HG03108 (cell line): ENCODE measurements at regions not wholly inside any gene's neighbourhood (a gene's known extent, or its start where the extent isn't known, plus 50 kb on each side); places are given as distances from the start of the nearest gene placed in this dataset.
A peak's percentile ranks its signal among the peaks of the same experiment; 100 is the strongest.
"Not testable (repeated sequence)": the region's sequence is repeated elsewhere in the genome, so short reads cannot be mapped to it uniquely, and the experiment has no call there.

Source experiments
- ATAC-seq: cut with Tn5 transposase; IDR thresholded peaks from one replicate; pipeline ENCODE4 v1.9.1; 2021; ENCODE audit warnings: moderate library complexity; ENCODE audit not compliant: unreplicated experiment

DNA sequence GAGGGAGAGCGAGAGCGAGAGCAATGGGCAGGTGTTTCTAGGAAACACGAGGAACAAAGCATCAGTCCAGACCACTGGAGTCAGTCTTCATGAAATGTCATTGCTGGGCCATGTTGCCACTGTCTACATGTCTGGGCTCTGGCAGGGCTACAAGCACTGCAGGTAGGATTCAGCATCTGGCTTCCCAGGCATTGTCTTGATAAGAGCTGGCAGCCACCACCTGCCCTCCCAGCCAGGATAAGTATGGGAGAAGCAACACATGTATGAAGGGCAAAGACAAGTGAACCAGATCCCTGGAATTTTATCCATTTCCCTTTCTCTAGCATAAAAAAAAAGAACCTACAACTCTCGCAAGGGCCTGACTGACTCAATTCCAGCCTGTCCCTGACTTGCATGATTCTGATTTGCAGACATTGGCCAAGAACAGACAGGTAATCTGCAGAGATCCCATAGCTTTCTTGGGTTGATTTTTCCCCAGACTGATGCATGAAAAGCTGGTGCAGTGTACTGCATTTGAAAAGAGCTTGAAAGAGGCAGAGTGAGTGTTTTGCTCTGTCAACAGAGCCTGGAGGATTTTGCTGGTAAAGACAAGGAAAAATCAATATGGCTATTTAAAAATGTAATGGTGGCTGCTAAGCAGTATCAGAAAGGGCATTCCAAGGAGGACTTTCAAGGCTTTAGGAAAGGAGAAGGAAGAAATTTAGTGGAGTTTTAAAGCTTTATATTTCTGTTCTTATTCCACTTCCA lies 157.2 kb upstream of the MYRIP start:
- no peak for ATAC-seq

DNA sequence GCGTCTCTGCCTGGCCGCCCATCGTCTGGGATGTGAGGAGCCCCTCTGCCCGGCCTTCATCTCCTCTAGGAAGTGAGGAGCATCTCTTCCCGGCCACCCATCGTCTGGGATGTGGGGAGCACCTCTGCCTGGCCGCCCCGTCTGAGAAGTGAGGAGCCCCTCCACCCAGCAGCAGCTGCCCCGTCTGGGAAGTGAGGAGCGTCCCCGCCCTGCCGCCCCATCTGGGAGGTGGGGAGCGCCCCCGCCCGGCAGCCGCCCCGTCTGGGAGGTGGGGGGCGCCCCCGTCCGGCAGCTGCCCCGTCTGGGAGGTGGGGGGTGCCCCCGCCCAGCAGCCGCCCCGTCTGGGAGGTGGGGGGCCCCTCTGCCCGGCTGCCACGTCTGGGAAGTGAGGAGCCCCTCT lies 153.7 kb upstream of the MYRIP start:
- ATAC-seq: not testable (repeated sequence)

DNA sequence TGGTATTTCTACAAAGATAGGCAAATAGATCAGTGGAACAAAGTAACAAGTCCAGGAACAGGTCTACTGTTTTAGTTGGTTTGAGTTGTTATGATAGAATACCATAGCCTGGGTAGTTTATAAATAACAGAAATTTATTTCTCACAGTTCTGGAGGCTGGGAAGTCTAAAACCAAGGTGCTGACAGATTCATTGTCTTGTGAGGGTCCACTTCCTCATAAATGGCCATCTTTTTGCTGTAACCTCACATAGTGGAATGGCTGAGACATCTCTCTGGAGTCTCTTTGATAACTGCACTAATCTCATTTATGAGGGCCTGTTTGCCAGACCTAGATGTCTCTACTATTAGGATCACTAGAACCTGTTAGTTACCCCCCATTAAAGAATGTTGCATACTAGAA lies 152.3 kb upstream of the MYRIP start:
- ATAC-seq: no peak

DNA sequence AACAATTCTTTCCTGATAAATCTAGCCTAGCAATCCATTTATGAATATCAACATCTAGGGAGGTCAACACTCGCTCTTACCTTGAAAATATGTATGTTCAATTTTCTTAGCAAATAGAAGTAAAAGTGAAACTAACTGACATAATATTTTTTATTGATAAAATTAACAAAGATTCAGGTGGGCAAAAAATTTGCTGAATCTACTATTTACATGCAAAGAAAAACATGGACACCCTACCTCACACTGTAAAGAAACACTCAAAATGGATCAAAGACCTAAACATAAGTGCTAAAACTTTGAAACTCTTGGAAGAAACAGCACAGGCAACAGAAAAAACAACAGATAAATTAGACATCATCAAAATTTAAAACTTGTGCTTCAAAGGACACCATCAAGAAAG lies 151.6 kb upstream of the MYRIP start:
- no peak for ATAC-seq

DNA sequence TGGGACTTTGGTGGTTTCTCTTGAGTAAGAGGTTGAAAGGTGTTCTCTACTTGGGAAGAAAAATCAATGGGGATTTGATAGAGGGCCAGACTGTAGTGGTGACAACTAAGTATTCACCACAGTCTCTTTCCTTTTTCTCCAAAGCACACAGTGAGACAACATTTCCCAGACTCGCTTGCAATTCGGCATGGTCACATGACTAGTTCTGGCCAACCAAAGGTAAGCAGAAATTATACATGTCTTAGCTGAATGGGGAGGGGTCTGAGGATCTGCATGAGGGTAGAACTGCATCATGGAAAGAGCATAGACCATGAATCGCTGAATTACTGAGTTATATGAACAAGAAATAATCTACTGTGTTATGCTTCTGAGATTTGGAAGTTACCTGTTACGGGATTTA lies 144.5 kb upstream of the MYRIP start:
- ATAC-seq: no peak

DNA sequence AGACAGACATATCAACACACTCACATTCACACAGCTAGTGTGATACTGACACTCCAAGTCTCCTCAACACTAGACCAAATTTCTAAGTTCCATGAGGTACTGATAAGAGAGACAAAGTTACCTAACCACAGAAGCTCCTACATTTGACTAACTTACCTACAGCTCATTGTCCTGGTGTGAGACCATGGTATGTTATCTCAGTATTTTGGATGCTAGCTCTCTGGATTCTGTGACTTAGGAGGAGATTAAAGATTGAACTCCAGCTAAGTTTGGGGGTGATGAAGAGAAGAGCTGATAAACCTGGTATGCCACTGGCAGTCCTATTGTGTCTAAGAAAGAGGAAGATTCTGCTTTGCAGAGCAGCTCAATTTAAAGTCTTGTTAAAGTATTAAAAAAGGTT lies 144.0 kb upstream of the MYRIP start:
- ATAC-seq: no peak

DNA sequence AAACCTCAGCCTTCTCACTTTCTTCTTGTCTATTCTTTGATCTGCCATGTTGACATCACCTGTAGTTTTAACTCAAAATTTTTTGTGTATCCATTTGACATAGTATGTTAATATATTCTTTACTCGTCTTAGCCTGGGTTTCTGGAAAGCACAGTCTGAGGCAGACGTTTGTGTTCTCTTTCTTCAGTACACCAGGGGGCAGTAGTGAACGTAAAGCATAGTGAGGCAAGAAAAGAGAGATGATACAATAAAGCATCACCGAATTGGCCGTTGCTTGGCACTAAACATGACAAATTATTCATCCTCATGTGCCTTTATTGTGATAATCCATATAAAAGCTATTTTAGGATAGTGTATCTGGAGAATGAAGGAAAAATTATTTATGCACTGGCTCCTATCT lies 141.0 kb upstream of the MYRIP start:
- no peak for ATAC-seq

DNA sequence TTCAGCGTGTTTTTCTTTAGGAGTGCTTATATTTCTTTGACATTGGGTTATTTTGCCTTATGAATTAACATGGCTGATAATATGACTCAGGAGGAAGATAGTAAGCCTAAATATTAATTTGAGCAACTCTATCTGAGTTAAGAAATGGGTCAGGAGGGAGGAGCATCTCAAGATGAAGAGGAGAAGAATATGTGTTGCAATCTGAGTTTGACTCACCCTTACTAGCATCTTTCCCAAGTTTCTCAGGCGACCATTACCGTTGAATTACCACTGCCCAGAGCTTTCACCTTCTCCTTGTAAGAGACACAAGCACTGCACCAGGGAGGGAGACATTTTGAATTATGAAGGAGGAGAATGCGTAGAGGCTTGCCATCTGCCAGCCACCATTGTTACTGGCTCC lies 138.3 kb upstream of the MYRIP start:
- ATAC-seq: no peak

DNA sequence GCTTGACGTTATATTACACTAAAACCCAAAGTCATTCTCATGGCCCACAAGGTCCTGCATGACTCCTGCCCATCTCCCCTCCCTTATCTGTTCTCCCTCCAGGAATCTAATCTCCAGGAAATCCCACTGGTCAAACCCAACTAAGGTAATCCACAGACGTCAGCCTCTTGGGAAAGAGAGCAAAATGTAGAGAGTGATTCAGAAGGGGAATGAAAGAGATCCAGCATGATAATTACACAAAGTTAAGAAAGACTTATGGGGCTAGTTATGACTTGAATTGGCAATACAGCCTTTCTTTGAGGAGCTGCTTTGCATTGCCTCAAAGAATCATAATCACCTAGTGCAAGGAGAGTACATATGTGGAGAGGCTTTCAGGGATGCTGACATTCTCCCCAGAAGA lies 137.8 kb upstream of the MYRIP start:
- ATAC-seq: no peak

DNA sequence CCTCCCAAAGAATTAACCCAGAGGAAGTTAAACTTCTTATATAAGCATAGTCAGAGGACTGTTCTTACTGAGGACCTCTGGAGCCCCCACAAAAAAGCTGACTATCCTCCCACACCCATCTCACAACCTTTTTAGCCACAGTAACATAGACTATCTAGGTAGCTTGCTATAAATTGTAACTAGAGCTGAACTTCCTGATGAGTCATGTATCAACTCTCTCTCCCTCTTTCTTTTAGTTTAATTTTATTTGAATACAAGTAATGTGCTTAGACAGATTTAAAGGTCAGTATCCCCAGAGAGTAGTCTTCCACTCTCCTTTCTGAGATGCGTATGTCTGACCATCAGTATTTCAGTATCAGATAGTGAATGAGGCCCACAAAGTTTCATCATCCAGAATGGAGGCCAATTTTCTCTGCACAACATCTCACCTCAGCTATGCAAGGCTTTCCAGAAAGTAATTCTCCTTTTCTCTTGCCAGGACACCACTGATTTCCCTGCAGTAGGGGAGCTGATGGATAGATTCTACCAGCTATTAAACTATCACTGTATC lies 104.0 kb upstream of the MYRIP start:
- ATAC-seq: no peak

DNA sequence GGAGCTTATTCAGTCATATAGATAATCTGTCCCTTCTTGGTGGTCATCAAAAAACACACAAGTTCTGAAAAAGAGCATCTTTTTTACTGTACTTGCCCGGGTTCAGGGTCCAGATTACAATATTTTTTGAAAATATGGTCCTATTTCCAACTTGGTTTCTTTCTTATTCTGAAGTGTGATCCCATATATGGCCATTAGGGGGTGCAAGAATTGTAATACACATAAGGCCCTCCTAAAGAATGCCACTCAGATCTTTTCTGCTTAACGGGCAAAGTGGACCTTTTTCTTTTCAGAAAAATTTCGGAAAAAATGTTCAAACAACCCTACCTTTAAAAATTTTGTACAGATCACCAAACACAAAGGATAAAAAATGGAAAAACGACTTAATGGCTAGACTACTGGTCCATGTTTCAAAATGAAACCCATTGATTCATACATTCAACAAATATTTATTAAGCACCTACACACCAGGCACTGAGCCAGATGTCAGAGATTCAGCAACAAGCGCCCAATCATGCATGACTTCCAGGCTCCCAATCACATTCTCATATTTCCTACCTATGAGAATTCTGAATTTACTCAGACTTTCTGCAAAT lies 102.0 kb upstream of the MYRIP start:
- ATAC-seq: peak; percentile 58

DNA sequence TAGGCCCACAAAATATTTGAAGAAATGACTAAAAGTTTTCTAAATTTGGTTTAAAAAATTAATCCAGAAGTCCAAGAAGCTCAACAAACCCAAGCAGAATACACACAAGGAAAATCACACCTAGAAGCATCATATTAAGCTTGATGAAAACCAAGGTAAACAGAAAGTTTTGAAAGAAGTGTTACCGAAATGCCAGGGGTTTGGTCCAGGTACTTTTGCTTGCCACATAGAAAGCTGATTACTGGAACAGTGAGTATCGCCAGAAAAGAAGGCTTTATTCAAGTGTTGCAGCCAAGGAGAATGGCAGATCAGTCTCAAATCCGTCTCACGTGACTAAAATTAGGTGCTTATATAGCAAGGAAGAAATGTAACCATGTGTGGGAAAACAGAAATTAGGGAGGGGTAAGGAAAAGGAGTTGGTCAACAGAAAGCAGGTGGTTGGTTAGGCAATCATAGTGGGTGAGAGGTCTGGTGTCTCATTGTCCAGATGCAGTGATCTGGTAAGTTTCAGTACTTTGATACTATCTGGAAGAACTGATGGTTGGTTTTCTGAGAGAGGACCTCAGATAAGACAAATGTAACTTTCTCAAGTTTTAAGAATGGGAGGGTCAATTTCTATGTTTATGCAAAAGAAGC lies 96.9 kb upstream of the MYRIP start:
- ATAC-seq: no peak

DNA sequence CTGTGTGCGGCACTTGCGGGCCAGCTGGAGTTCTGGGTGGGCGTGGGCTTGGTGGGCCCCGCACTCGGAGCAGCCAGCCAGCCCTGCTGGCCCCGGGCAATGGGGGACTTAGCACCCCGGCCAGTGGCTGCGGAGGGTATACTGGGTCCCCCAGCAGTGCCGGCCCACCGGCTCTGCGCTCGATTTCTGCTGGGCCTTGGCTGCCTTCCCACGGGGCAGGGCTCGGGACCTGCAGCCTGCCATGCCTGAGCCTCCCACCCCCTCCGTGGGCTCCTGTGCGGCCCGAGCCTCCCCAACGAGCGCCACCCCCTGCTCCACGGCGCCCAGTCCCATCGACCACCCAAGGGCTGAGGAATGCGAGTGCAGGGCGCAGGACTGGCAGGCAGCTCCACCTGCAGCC lies 96.1 kb upstream of the MYRIP start:
- ATAC-seq: not testable (repeated sequence)

DNA sequence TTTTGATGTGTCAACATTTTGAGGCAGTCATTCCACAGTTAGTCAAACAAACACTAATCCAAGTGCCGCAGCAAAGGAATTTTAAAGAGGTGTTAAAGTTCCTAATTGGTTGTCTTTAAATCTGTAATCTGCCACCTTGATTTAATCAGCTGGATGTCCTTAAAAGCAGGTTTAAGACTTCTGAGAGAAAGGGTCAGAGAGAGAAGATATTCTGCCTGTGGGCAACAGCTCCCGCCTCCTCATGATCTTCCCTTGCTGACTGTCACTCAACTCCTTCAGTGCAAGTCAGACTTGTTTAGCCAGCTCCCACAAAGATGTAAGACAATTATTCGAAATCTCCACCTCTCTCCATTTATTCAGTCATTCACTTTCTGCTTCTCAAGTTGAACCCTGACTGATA lies 92.6 kb upstream of the MYRIP start:
- ATAC-seq: no peak

DNA sequence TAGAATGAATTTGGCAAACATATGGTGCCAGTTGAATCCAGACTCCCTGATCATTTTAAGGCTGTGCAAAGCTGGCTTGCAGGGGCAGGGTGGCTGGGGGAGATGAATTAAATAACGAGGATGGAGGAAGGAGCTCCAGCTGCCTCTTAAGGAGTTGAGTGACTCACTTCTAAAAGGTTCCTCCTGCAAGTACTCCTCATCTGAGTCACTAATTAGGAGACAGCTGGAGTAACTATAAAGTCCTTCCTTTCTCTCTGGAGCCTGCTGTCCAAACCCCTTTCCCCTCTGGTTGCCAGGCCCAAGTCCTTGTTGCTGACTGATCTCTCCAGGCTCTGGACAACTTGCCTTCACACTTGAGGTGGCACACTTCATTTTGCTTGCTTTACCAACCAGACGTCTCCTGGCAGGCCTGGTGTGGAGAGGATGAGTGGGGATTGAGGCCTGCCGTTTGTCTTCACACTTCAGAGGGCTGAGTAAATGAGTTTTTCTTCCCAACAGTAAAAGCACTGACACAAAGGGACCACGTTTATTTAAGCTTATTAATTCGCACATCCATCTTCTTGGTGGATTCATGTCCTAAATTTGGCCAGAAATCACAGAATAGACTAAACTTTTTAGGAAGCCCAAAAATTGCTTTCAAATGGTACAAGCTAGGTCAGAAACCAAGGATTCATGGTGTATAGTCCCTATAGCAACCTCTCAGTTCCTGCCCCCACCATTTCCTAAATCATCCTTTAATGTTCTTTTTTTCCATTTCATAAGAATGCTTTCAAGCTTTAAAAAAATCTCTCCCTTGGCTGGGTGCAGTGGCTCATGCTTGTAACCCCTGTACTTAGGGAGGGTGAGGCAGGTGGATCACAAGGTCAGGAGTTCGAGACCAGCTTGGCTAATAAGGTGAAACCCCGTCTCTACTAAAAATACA lies 90.5 kb upstream of the MYRIP start:
- ATAC-seq: no peak

DNA sequence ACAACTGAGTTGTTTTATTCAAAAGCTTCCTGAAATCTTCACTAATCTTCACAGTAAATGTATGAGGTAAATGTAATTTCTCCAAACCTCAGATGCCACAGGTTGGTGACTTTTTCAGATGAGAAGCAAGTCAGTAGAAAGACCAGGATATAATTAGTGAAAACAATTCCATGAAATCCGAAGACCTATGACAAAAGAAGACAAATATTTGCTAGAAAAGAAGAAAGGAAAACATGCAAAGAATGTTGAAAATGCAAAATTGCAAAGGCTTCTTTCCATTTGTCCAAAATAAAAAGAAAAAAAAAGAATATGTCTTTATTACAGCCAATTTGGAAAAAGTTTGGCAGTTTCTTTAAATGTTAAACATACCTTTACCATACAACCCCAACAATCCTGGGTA lies 88.3 kb upstream of the MYRIP start:
- no peak for ATAC-seq

DNA sequence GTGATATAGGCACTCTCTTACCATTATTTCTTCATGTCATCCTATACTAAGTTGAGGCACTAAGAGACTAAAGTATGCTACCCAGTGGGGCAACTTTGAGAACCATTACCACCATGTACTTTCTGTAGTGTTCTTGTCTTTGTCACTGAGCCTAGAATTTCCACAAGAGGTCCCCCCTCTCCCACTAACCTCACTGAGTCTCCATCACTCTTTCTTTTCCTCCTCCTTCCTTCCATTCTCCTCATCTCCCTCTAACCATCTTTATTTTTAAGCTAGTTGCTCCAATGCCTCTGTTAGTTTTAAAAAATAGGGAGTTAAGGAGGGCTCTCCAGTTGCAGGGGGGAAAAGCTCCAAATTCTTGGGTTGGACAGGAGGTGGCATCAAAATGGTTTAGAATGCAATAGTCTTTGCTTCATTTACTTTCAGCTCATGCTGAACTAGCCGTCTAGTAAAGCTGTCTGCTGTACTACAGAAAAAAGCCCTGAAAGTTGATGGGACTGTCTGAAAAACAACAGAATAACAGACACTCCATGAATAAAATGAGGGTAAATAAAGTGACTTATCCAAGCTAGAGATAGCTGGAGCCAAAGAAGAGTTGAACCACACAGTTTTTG lies 85.1 kb upstream of the MYRIP start:
- no peak for ATAC-seq

DNA sequence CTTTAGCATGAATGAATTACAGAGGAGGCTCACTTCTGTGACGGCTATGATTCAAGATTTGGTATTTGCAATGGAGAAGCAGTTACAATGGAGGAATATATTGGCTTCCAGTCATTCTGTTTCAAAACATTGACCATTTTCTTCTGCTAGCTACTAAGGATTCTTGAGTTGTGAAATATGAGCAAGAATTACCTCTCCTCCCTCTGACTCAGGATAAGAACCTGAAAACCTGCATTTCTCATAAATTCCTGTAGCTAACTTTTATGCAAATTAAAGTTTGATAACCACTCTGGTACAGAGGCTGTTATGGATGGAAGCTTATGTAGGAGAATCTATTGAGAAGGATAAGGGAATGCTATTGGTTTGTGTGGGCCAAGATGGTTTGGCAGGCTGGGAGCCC lies 84.1 kb upstream of the MYRIP start:
- ATAC-seq: no peak

DNA sequence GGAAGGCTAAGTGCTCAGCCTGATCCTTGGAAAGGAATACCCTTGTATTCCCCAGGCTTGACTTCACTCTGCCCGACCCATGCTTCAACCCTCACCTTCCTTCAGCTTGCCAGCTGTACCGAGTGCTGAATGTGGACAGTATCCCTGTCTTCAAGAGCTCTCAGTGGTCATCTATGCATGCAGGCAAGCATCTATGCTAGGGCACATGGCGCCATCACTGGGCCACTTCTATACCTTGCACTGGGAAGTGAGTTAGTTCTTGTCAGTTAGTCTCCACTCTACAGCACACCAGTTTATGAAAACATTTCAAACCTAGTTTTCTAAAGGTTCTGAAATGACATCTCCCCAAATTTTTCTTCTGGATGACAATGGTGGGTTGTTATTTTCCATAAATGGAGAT lies 82.0 kb upstream of the MYRIP start:
- ATAC-seq: no peak

DNA sequence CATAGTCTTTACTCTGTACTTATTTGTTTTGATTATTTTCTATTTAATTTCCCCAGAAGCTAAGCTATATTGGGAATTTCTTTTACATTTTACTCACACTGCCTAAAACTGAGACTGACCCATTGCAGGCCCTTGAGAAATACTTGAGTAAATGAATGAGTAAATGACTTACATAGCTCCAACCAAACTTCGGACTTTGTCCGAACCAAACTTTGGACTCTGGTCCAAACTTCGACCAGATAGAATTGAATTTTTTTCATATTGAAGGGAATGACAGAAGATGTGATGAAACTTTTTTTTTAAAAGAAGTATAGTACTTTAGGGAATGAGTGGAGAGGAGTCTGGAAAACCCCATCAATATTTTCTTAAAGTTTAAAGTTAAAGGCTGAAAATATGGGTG lies 75.6 kb upstream of the MYRIP start:
- ATAC-seq: no peak

DNA sequence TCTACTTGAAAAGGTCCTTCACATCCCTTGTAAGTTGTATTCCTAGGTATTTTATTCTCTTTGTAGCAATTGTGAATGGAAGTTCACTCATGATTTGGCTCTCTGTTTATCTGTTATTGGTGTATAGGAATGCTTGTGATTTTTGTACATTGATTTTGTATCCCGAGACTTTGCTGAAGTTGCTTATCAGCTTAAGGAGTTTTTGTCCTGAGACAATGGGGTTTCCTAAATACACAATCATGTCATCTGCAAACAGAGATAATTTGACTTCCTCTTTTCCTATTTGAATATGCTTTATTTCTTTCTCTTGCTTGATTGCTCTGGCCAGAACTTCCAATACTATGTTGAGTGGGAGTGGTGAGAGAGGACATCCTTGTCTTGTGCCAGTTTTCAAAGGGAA lies 69.8 kb upstream of the MYRIP start:
- ATAC-seq: not testable (repeated sequence)
